ENCODE measurements at regions not wholly inside any gene's neighbourhood (a gene's known extent, or its start where the extent isn't known, plus 50 kb on each side); places are given as distances from the start of the nearest gene placed in this dataset.

DNA sequence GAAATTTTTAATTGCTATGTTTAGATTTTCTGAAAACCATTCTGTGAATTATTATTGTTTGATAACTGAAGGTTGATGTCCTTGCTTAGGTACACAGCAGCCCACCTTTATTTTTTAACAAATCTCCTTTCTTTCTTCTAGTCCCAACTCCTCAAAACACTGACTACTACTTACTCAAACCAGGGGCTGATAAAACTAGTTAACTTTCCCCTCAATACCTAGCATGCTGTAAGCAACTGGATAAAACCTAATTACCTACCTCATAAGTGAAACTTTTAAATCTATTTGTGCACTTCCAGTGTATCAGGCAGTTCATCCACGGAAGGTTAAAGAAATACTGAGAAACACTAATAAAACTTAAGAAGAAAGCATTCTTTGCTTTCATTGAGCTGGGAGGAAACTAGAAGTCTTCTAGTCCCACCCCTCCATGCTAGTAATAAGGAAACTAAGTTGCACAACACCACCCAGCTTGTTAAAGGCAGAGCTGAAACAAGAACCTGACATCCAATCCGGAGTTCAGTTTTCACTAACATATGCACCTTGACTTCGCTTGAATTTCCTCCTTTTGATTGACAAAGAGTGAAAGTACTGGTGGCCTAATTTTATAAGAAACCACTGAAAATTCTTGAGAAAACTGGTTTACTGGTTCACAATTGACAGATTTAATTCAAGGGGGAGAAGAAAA is 180.2 kb upstream of the TET2 start (continued):
- TF ChIP-seq, protein P1, sequence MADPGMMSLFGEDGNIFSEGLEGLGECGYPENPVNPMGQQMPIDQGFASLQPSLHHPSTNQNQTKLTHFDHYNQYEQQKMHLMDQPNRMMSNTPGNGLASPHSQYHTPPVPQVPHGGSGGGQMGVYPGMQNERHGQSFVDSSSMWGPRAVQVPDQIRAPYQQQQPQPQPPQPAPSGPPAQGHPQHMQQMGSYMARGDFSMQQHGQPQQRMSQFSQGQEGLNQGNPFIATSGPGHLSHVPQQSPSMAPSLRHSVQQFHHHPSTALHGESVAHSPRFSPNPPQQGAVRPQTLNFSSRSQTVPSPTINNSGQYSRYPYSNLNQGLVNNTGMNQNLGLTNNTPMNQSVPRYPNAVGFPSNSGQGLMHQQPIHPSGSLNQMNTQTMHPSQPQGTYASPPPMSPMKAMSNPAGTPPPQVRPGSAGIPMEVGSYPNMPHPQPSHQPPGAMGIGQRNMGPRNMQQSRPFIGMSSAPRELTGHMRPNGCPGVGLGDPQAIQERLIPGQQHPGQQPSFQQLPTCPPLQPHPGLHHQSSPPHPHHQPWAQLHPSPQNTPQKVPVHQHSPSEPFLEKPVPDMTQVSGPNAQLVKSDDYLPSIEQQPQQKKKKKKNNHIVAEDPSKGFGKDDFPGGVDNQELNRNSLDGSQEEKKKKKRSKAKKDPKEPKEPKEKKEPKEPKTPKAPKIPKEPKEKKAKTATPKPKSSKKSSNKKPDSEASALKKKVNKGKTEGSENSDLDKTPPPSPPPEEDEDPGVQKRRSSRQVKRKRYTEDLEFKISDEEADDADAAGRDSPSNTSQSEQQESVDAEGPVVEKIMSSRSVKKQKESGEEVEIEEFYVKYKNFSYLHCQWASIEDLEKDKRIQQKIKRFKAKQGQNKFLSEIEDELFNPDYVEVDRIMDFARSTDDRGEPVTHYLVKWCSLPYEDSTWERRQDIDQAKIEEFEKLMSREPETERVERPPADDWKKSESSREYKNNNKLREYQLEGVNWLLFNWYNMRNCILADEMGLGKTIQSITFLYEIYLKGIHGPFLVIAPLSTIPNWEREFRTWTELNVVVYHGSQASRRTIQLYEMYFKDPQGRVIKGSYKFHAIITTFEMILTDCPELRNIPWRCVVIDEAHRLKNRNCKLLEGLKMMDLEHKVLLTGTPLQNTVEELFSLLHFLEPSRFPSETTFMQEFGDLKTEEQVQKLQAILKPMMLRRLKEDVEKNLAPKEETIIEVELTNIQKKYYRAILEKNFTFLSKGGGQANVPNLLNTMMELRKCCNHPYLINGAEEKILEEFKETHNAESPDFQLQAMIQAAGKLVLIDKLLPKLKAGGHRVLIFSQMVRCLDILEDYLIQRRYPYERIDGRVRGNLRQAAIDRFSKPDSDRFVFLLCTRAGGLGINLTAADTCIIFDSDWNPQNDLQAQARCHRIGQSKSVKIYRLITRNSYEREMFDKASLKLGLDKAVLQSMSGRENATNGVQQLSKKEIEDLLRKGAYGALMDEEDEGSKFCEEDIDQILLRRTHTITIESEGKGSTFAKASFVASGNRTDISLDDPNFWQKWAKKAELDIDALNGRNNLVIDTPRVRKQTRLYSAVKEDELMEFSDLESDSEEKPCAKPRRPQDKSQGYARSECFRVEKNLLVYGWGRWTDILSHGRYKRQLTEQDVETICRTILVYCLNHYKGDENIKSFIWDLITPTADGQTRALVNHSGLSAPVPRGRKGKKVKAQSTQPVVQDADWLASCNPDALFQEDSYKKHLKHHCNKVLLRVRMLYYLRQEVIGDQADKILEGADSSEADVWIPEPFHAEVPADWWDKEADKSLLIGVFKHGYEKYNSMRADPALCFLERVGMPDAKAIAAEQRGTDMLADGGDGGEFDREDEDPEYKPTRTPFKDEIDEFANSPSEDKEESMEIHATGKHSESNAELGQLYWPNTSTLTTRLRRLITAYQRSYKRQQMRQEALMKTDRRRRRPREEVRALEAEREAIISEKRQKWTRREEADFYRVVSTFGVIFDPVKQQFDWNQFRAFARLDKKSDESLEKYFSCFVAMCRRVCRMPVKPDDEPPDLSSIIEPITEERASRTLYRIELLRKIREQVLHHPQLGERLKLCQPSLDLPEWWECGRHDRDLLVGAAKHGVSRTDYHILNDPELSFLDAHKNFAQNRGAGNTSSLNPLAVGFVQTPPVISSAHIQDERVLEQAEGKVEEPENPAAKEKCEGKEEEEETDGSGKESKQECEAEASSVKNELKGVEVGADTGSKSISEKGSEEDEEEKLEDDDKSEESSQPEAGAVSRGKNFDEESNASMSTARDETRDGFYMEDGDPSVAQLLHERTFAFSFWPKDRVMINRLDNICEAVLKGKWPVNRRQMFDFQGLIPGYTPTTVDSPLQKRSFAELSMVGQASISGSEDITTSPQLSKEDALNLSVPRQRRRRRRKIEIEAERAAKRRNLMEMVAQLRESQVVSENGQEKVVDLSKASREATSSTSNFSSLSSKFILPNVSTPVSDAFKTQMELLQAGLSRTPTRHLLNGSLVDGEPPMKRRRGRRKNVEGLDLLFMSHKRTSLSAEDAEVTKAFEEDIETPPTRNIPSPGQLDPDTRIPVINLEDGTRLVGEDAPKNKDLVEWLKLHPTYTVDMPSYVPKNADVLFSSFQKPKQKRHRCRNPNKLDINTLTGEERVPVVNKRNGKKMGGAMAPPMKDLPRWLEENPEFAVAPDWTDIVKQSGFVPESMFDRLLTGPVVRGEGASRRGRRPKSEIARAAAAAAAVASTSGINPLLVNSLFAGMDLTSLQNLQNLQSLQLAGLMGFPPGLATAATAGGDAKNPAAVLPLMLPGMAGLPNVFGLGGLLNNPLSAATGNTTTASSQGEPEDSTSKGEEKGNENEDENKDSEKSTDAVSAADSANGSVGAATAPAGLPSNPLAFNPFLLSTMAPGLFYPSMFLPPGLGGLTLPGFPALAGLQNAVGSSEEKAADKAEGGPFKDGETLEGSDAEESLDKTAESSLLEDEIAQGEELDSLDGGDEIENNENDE (IDR thresholded peaks at IDR 0.05; ENCODE audit: insufficient replicate concordance, low read length), result no peak
- no peak for TF ChIP-seq TCF12 (IDR thresholded peaks at IDR 0.05; ENCODE audit: low read depth, low read length)
- TF ChIP-seq FOSL1 (IDR thresholded peaks at IDR 0.05; ENCODE audit: insufficient read depth, low read depth, low read length), result no peak
- no peak for TF ChIP-seq SP4 (IDR thresholded peaks at IDR 0.05; ENCODE audit: low read length)

All from H1 (cell line).